ENCODE measurements at regions not wholly inside any gene's neighbourhood (a gene's known extent, or its start where the extent isn't known, plus 50 kb on each side); places are given as distances from the start of the nearest gene placed in this dataset.

DNA sequence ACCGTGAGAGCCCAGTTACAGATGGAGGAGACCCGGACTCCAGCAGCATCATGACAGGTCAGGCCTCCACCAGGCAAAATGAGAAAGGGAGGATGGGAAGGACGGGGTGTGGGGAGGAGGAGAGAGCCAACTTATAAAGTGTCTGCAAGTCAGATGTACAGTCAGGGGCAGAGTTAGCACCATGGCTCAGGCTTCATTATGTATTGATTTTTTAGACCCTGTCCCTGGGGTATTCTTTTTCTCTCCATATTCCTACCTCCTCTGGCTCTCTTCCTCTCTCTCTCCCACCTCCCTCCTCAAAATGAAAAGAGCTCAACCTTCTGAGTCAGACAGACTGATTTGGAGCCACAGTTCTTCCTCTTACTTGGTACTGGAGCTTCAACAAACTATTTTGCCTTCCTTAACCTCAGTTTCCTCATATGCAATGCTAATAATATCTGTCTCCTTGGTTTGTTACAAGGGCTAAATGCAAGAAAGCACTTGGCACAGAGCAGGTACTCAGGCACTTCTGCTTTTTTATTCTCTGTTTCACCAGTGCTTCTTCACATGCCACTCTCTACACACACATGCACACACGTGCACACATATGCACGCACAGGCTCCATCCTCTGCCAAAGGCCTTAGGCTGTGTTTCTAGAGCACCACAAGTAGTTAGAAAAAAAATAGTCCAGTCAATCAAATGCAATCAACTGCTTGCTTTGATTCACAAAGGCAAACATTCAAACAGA lies 92.3 kb upstream of the PKDCC start:
- Histone ChIP-seq H3K4me1 (ENCODE audit: control insufficient read depth in 1 of 2, insufficient read depth in 2 of 2, low read length in 2 of 2) (peaks cover 17 to 28% of the 10 kb centered on the region in 2 donors), H3K79me2 (ENCODE audit: insufficient read depth, low read length) (no peaks in the 10 kb centered on the region), H3K27ac (ENCODE audit: low read depth in 1 of 2, low read length in 2 of 2) (no peak overlapping the region), H2AFZ (ENCODE audit: insufficient read depth, low read depth, low read length, poor library complexity, severe bottlenecking) (no peak overlapping the region), H3K9ac (ENCODE audit: insufficient read depth, low read length, poor library complexity, severe bottlenecking) (no peak overlapping the region), H3K27me3 (ENCODE audit: control insufficient read depth in 2 of 2, insufficient read depth in 2 of 2, low read length in 2 of 2) (peaks cover 0 to 2% of the 10 kb centered on the region in 2 donors), H3K9me3 (replicated peaks in 1 of 2; ENCODE audit: control insufficient read depth in 1 of 2, insufficient read depth in 1 of 2, low read length in 2 of 2) (no peaks in the 10 kb centered on the region), H3K36me3 (replicated peaks in 1 of 2; ENCODE audit: control insufficient read depth in 1 of 2, insufficient read depth in 2 of 2, low read length in 2 of 2) (no peaks in the 10 kb centered on the region), H3K4me3 (replicated peaks in 1 of 3; ENCODE audit: low read depth in 2 of 3, low read length in 3 of 3) (no peak overlapping the region), H4K20me1 (ENCODE audit: insufficient read depth, low read length) (no peaks in the 10 kb centered on the region), H3K4me2 (replicated peaks; ENCODE audit: extremely low read depth, low read length, poor library complexity, severe bottlenecking) (no peak overlapping the region)
- TF ChIP-seq, protein P1, sequence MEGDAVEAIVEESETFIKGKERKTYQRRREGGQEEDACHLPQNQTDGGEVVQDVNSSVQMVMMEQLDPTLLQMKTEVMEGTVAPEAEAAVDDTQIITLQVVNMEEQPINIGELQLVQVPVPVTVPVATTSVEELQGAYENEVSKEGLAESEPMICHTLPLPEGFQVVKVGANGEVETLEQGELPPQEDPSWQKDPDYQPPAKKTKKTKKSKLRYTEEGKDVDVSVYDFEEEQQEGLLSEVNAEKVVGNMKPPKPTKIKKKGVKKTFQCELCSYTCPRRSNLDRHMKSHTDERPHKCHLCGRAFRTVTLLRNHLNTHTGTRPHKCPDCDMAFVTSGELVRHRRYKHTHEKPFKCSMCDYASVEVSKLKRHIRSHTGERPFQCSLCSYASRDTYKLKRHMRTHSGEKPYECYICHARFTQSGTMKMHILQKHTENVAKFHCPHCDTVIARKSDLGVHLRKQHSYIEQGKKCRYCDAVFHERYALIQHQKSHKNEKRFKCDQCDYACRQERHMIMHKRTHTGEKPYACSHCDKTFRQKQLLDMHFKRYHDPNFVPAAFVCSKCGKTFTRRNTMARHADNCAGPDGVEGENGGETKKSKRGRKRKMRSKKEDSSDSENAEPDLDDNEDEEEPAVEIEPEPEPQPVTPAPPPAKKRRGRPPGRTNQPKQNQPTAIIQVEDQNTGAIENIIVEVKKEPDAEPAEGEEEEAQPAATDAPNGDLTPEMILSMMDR (IDR thresholded peaks at IDR 0.05), result no peak
- no peak overlapping the region for H3K4me3 Mint-ChIP-seq
- peaks cover 0 to 5% (median 5%) of the 10 kb centered on the region in 3 donors for H3K27me3 Mint-ChIP-seq (ENCODE audit: low read depth in 3 of 3)
- no peaks in the 10 kb centered on the region for H3K9me3 Mint-ChIP-seq
- no peaks in the 10 kb centered on the region for H3K36me3 Mint-ChIP-seq
- H3K27ac Mint-ChIP-seq, result peak overlapping the region in 4 of 7 donors; percentile 1 to 72 (median 61)
- intact Hi-C loops (cut with micrococcal nuclease), result no loop called here
- peak in 1 of 3 donors; percentile 11 for DNase-seq
- H3K4me1 Mint-ChIP-seq, result peaks cover 18% of the 10 kb centered on the region
- WGBS (ENCODE audit: insufficient coverage), result 79% methylated on average over 4 of the region's 5 CpGs

- Histone ChIP-seq H3K79me2 (ENCODE audit: insufficient read depth, low read length) (no peaks in the 10 kb centered on the region), H3K27me3 (ENCODE audit: control insufficient read depth in 2 of 2, insufficient read depth in 2 of 2, low read length in 2 of 2) (peaks cover 0 to 2% of the 10 kb centered on the region in 2 donors), H3K4me1 (ENCODE audit: control insufficient read depth in 1 of 2, insufficient read depth in 2 of 2, low read length in 2 of 2) (peaks cover 17 to 28% of the 10 kb centered on the region in 2 donors), H3K36me3 (replicated peaks in 1 of 2; ENCODE audit: control insufficient read depth in 1 of 2, insufficient read depth in 2 of 2, low read length in 2 of 2) (no peaks in the 10 kb centered on the region), H3K9ac (ENCODE audit: insufficient read depth, low read length, poor library complexity, severe bottlenecking) (no peak overlapping the region), H3K27ac (ENCODE audit: low read depth in 1 of 2, low read length in 2 of 2) (no peak overlapping the region), H3K9me3 (replicated peaks in 1 of 2; ENCODE audit: control insufficient read depth in 1 of 2, insufficient read depth in 1 of 2, low read length in 2 of 2) (no peaks in the 10 kb centered on the region), H4K20me1 (ENCODE audit: insufficient read depth, low read length) (no peaks in the 10 kb centered on the region), H3K4me2 (replicated peaks; ENCODE audit: extremely low read depth, low read length, poor library complexity, severe bottlenecking) (no peak overlapping the region), H2AFZ (ENCODE audit: insufficient read depth, low read depth, low read length, poor library complexity, severe bottlenecking) (no peak overlapping the region), H3K4me3 (replicated peaks in 1 of 3; ENCODE audit: low read depth in 2 of 3, low read length in 3 of 3) (no peak overlapping the region)
- Mint-ChIP-seq H3K4me1 (peaks cover 18% of the 10 kb centered on the region), H3K27me3 (ENCODE audit: low read depth in 3 of 3) (peaks cover 0 to 8% (median 5%) of the 10 kb centered on the region in 3 donors), H3K27ac (no peak overlapping the region), H3K4me3 (no peak overlapping the region), H3K9me3 (no peaks in the 10 kb centered on the region), H3K36me3 (no peaks in the 10 kb centered on the region)
- intact Hi-C loops (cut with micrococcal nuclease), result no loop called here
- TF ChIP-seq, protein P1 (IDR thresholded peaks at IDR 0.05), result no peak
- DNase-seq, result no peak
- WGBS (ENCODE audit: insufficient coverage), result 92% methylated on average over 3 of the region's 3 CpGs
These were observed 90.4 kb upstream of the PKDCC start for GRCh38 chr2:41957431-41957830.
